Gastrocnemius medialis (tissue), 4 donors: ENCODE measurements at regions not wholly inside any gene's neighbourhood (a gene's known extent, or its start where the extent isn't known, plus 50 kb on each side); places are given as distances from the start of the nearest gene placed in this dataset.
"Not testable (repeated sequence)": the region's sequence is repeated elsewhere in the genome, so short reads cannot be mapped to it uniquely, and the experiment has no call there.

Experiments
- CTCF ChIP-seq, 5 experiments: fragments of 450-650 bp in 3 of 5; fragments of 200-600 bp in 2 of 5; sonication (generic) in 2 of 5; IDR thresholded peaks in 4 of 5; conservative IDR thresholded peaks in 1 of 5; 1 replicate in 4 of 5; 2 replicates in 1 of 5; pipeline ENCODE4 v1.5.1; 2016 to 2019; ENCODE audit warnings: antibody characterized with exemption in 5 of 5, mild to moderate bottlenecking in 3 of 5, moderate library complexity in 3 of 5
- POLR2A ChIP-seq, 2 donors: fragments of 450-650 bp; IDR thresholded peaks; one replicate each; pipeline ENCODE4 v1.6.1; 2017; ENCODE audit warnings: antibody characterized with exemption in 2 of 2, mild to moderate bottlenecking in 2 of 2, moderate library complexity in 2 of 2

GRCh38 chr3:124075090-124075489, 83.2 kb upstream of the ROPN1 start:
- TF ChIP-seq CTCF (IDR thresholded peaks at IDR 0.05 in 4 of 5, conservative IDR thresholded peaks at IDR 0.05 in 1 of 5); POLR2A (IDR thresholded peaks at IDR 0.05): not testable (repeated sequence)
